ENCODE measurements at regions not wholly inside any gene's neighbourhood (a gene's known extent, or its start where the extent isn't known, plus 50 kb on each side); places are given as distances from the start of the nearest gene placed in this dataset.

GRCh38 chrX:138986235-138986634 lies 274.7 kb upstream of the FGF13 start:
- TF ChIP-seq EZH2 (IDR thresholded peaks at IDR 0.05; ENCODE audit: low read depth) (no peak), CTCF (conservative IDR thresholded peaks at IDR 0.05) (no peak)
